ENCODE measurements at regions not wholly inside any gene's neighbourhood (a gene's known extent, or its start where the extent isn't known, plus 50 kb on each side); places are given as distances from the start of the nearest gene placed in this dataset.

GRCh38 chr2:177123048-177123447 is 89.5 kb upstream of the HNRNPA3 start:
- DNase-seq (ENCODE audit: low spot score), result no peak

GRCh38 chr2:177124371-177124770 is 88.2 kb upstream of the HNRNPA3 start:
- no peak for DNase-seq (ENCODE audit: low spot score)

- DNase-seq (ENCODE audit: low spot score), result no peak
These were observed 84.8 kb upstream of the HNRNPA3 start for GRCh38 chr2:177127821-177128220.

- peak; percentile 30 for DNase-seq (ENCODE audit: low spot score)
These were observed 83.0 kb upstream of the HNRNPA3 start for GRCh38 chr2:177129610-177130009.

- DNase-seq (ENCODE audit: low spot score), result no peak
These were observed 80.7 kb upstream of the HNRNPA3 start for GRCh38 chr2:177131858-177132257.

GRCh38 chr2:177138823-177139222 is 73.8 kb upstream of the HNRNPA3 start:
- no peak for DNase-seq (ENCODE audit: low spot score)

- DNase-seq (ENCODE audit: low spot score), result no peak
These were observed 70.7 kb upstream of the HNRNPA3 start for GRCh38 chr2:177141866-177142265.

GRCh38 chr2:177143444-177143843 is 69.2 kb upstream of the HNRNPA3 start:
- peak; percentile 42 for DNase-seq (ENCODE audit: low spot score)

- DNase-seq (ENCODE audit: low spot score), result peak; percentile 71
These were observed 65.4 kb upstream of the HNRNPA3 start for GRCh38 chr2:177147093-177147694.

- no peak for DNase-seq (ENCODE audit: low spot score)
These were observed 64.7 kb upstream of the HNRNPA3 start for GRCh38 chr2:177147834-177148445.

GRCh38 chr2:177148477-177149154 is 64.0 kb upstream of the HNRNPA3 start:
- peak; percentile 77 for DNase-seq (ENCODE audit: low spot score)

GRCh38 chr2:177149155-177149503 is 63.5 kb upstream of the HNRNPA3 start:
- no peak for DNase-seq (ENCODE audit: low spot score)

GRCh38 chr2:177153805-177154204 is 58.8 kb upstream of the HNRNPA3 start:
- no peak for DNase-seq (ENCODE audit: low spot score)

GRCh38 chr2:177154809-177155208 is 57.8 kb upstream of the HNRNPA3 start:
- DNase-seq (ENCODE audit: low spot score), result no peak

- DNase-seq (ENCODE audit: low spot score), result no peak
These were observed 57.0 kb upstream of the HNRNPA3 start for GRCh38 chr2:177155631-177156030.

- DNase-seq (ENCODE audit: low spot score), result peak; percentile 33
These were observed 50.7 kb upstream of the HNRNPA3 start for GRCh38 chr2:177161741-177162460.

Data from SW480 (cell line).